Keratinocyte (primary cell): ENCODE measurements at regions not wholly inside any gene's neighbourhood (a gene's known extent, or its start where the extent isn't known, plus 50 kb on each side); places are given as distances from the start of the nearest gene placed in this dataset.
A peak's percentile ranks its signal among the peaks of the same experiment; 100 is the strongest.

Experiments used
- DNase-seq: peaks from one replicate; pipeline ENCODE4 v3.0.0-alpha.2; 2011; ENCODE audit warnings: low read depth, missing footprints, low spot score
- FAIRE-seq: peaks from 2 replicates; lab custom pipeline; 2011; peaks lifted over from hg19 to GRCh38; lab: Jason Lieb, UNC
- H2AFZ ChIP-seq: 2 replicates; pipeline ENCODE4 v1.6.0; 2012; ENCODE audit warnings: low read length, control low read depth, inconsistent platforms; ENCODE audit not compliant: control insufficient read depth
- H3K27ac ChIP-seq: 2 replicates; pipeline ENCODE4 v1.5.1; 2011; ENCODE audit warnings: low read length; ENCODE audit not compliant: control insufficient read depth, insufficient read depth
- H3K27me3 ChIP-seq: 3 replicates; pipeline ENCODE4 v1.6.0; 2011; ENCODE audit warnings: low read length; ENCODE audit not compliant: control insufficient read depth, insufficient read depth; ENCODE audit errors: extremely low read depth
- H3K36me3 ChIP-seq, 2 experiments: 2 replicates in 1 of 2; 3 replicates in 1 of 2; pipeline ENCODE4 v1.5.1; 2011; ENCODE audit warnings: low read length in 2 of 2, mild to moderate bottlenecking in 1 of 2; ENCODE audit not compliant: control insufficient read depth in 2 of 2, insufficient read depth in 2 of 2; ENCODE audit errors: extremely low read depth in 1 of 2
- H3K4me1 ChIP-seq: 3 replicates; pipeline ENCODE4 v1.5.1; 2011; ENCODE audit warnings: low read length; ENCODE audit not compliant: control insufficient read depth, insufficient read depth; ENCODE audit errors: extremely low read depth
- H3K4me2 ChIP-seq: 3 replicates; pipeline ENCODE4 v1.6.0; 2011; ENCODE audit warnings: low read depth, low read length; ENCODE audit not compliant: control insufficient read depth, insufficient read depth; ENCODE audit errors: extremely low read depth
- H3K4me3 ChIP-seq, 3 experiments: fragments of 200-600 bp in 1 of 3; sonication (generic) in 1 of 3; 2 replicates in 2 of 3; 3 replicates in 1 of 3; pipeline ENCODE4 v1.5.1; 2011 to 2016; ENCODE audit warnings: low read length in 3 of 3, mild to moderate bottlenecking in 3 of 3, control low read depth in 2 of 3, inconsistent platforms in 1 of 3, low read depth in 1 of 3, mixed read lengths in 1 of 3, mixed run types in 1 of 3, moderate library complexity in 1 of 3; ENCODE audit not compliant: control insufficient read depth in 2 of 3, insufficient read depth in 2 of 3; ENCODE audit errors: extremely low read depth in 1 of 3
- H3K79me2 ChIP-seq: 2 replicates; pipeline ENCODE4 v1.6.0; 2012; ENCODE audit warnings: low read length; ENCODE audit not compliant: control insufficient read depth, insufficient read depth
- H3K9ac ChIP-seq: 3 replicates; pipeline ENCODE4 v1.6.0; 2011; ENCODE audit warnings: low read length; ENCODE audit not compliant: control insufficient read depth, insufficient read depth; ENCODE audit errors: extremely low read depth
- H3K9me1 ChIP-seq: 3 replicates; pipeline ENCODE4 v1.6.0; 2011; ENCODE audit warnings: low read length; ENCODE audit not compliant: control insufficient read depth, insufficient read depth; ENCODE audit errors: extremely low read depth
- H3K9me3 ChIP-seq: 2 replicates; pipeline ENCODE4 v1.5.1; 2012; ENCODE audit warnings: low read depth, low read length; ENCODE audit not compliant: control insufficient read depth
- H4K20me1 ChIP-seq: 3 replicates; pipeline ENCODE4 v1.6.0; 2011; ENCODE audit warnings: low read length; ENCODE audit not compliant: control insufficient read depth, insufficient read depth; ENCODE audit errors: extremely low read depth
- CTCF ChIP-seq, 3 experiments: IDR thresholded peaks in 1 of 3; conservative IDR thresholded peaks in 1 of 3; optimal IDR thresholded peaks in 1 of 3; 2 replicates in 2 of 3; 3 replicates in 1 of 3; pipeline versions ENCODE3 to v1.5.1; 2011; ENCODE audit warnings: low read length in 3 of 3, mild to moderate bottlenecking in 3 of 3, moderate library complexity in 2 of 3, control low read depth in 1 of 3, inconsistent platforms in 1 of 3; ENCODE audit not compliant: insufficient read depth in 2 of 3; ENCODE audit errors: extremely low read depth in 1 of 3
- EZH2 ChIP-seq: IDR thresholded peaks from one replicate; pipeline ENCODE4 v1.6.1; 2012; ENCODE audit warnings: inconsistent platforms, mild to moderate bottlenecking, low read length, moderate library complexity
- dilution Hi-C: fragments of 300-500 bp; cut with MboI; formaldehyde crosslinking; loops from one replicate; pipeline ENCODE4 v1.7.0; 2020; ENCODE audit warnings: low sequenced_read_pairs; ENCODE audit not compliant: extremely low pct_ligation_motif_present

GRCh38 chr2:19651466-19651865 is 250.3 kb downstream of the TTC32 start:
- dilution Hi-C loops = no loop called here
- H4K20me1 ChIP-seq = no peaks in the 10 kb centered on the region
- H3K79me2 ChIP-seq = no peaks in the 10 kb centered on the region
- no peak overlapping the region for H3K27ac ChIP-seq
- H2AFZ ChIP-seq = no peak overlapping the region
- no peak for FAIRE-seq
- H3K9me3 ChIP-seq = no peaks in the 10 kb centered on the region
- no peak overlapping the region for H3K4me3 ChIP-seq
- no peak for TF ChIP-seq CTCF (optimal IDR thresholded peaks at IDR 0.05 in 1 of 3, IDR thresholded peaks at IDR 0.05 in 1 of 3, conservative IDR thresholded peaks at IDR 0.05 in 1 of 3; ENCODE audit: extremely low read depth in 1 of 3, insufficient read depth in 2 of 3, low read length in 3 of 3)
- no peak for TF ChIP-seq EZH2
- no peak for DNase-seq
- H3K27me3 ChIP-seq = no peaks in the 10 kb centered on the region
- H3K4me1 ChIP-seq = peaks cover 33% of the 10 kb centered on the region
- no peak overlapping the region for H3K4me2 ChIP-seq
- no peaks in the 10 kb centered on the region for H3K36me3 ChIP-seq
- no peak overlapping the region for H3K9ac ChIP-seq
- no peaks in the 10 kb centered on the region for H3K9me1 ChIP-seq

- Histone ChIP-seq H3K27ac (peak overlapping the region; percentile 79), H3K4me2 (peak overlapping the region; percentile 68), H2AFZ (peak overlapping the region; percentile 64), H3K9me3 (no peaks in the 10 kb centered on the region), H3K9ac (peak overlapping the region; percentile 63), H3K27me3 (no peaks in the 10 kb centered on the region), H4K20me1 (no peaks in the 10 kb centered on the region), H3K4me3 (peak overlapping the region in 1 of 3 experiments; percentile 29), H3K4me1 (peaks cover 36% of the 10 kb centered on the region), H3K79me2 (no peaks in the 10 kb centered on the region), H3K36me3 (no peaks in the 10 kb centered on the region), H3K9me1 (no peaks in the 10 kb centered on the region)
- dilution Hi-C loops = no loop called here
- DNase-seq (peak; percentile 90), FAIRE-seq (peak; percentile 99)
- no peak for TF ChIP-seq EZH2
- TF ChIP-seq CTCF (optimal IDR thresholded peaks at IDR 0.05 in 1 of 3, IDR thresholded peaks at IDR 0.05 in 1 of 3, conservative IDR thresholded peaks at IDR 0.05 in 1 of 3; ENCODE audit: extremely low read depth in 1 of 3, insufficient read depth in 2 of 3, low read length in 3 of 3) = no peak
Observed at GRCh38 chr2:19649785-19650380, 251.9 kb downstream of the TTC32 start.
